Thyroid gland (tissue), 4 donors: ENCODE measurements at regions not wholly inside any gene's neighbourhood (a gene's known extent, or its start where the extent isn't known, plus 50 kb on each side); places are given as distances from the start of the nearest gene placed in this dataset.

ENCODE experiments used
- CTCF ChIP-seq, 6 experiments: fragments of 200-600 bp in 3 of 6; fragments of 450-650 bp in 3 of 6; sonication (generic) in 3 of 6; IDR thresholded peaks; one replicate each; pipeline ENCODE4 v1.5.1; 2016 to 2019; ENCODE audit warnings: antibody characterized with exemption in 6 of 6, mild to moderate bottlenecking in 2 of 6, inconsistent platforms in 1 of 6, moderate library complexity in 1 of 6
- POLR2A ChIP-seq, 2 donors: fragments of 450-650 bp; IDR thresholded peaks; one replicate each; pipeline ENCODE4 v1.6.1; 2017; ENCODE audit warnings: antibody characterized with exemption in 2 of 2, mild to moderate bottlenecking in 2 of 2, moderate library complexity in 1 of 2

- TF ChIP-seq CTCF (IDR thresholded peaks at IDR 0.05) (no peak), POLR2A (IDR thresholded peaks at IDR 0.05) (no peak)
These were observed 229.1 kb downstream of the NFKBIZ start for GRCh38 chr3:102078401-102078800.
